H1 (cell line): ENCODE measurements at regions not wholly inside any gene's neighbourhood (a gene's known extent, or its start where the extent isn't known, plus 50 kb on each side); places are given as distances from the start of the nearest gene placed in this dataset.

Source experiments
- CTCF ChIA-PET: fragments of 300-600 bp; sonication (Branson Sonifier 250); formaldehyde crosslinking; loops from one replicate; lab custom pipeline; 2021; ENCODE audit not compliant: partially characterized antibody; lab: Charles Lee
- POLR2A ChIA-PET: fragments of 300-600 bp; sonication (Branson Sonifier 250); formaldehyde crosslinking; loops from one replicate; lab custom pipeline; 2021; ENCODE audit warnings: inconsistent platforms; ENCODE audit not compliant: partially characterized antibody; lab: Charles Lee
- DNase-seq, 2 experiments: peaks; one replicate each; pipeline versions ENCODE4 v3.0.0 to v3.0.0-alpha.2; 2010 to 2022; ENCODE audit warnings: low spot score in 2 of 2, low read depth in 1 of 2, mixed read lengths in 1 of 2
- FAIRE-seq: peaks from 2 replicates; lab custom pipeline; 2011; peaks lifted over from hg19 to GRCh38; lab: Jason Lieb, UNC
- H2AFZ ChIP-seq: 2 replicates; pipeline ENCODE4 v1.8.1; 2012; ENCODE audit warnings: low read length, inconsistent platforms
- H2AK5ac ChIP-seq: 2 replicates; pipeline ENCODE4 v1.6.1; 2013; ENCODE audit warnings: low read depth, low read length
- H2BK120ac ChIP-seq: replicated peaks from 2 replicates; pipeline ENCODE3; 2013; ENCODE audit warnings: low read depth, low read length, inconsistent platforms
- H2BK12ac ChIP-seq: 2 replicates; pipeline ENCODE4 v1.6.1; 2013; ENCODE audit warnings: low read depth, low read length
- H2BK15ac ChIP-seq: 2 replicates; pipeline ENCODE4 v1.6.1; 2013; ENCODE audit warnings: low read length
- H2BK20ac ChIP-seq: 2 replicates; pipeline ENCODE4 v1.6.1; 2013; ENCODE audit warnings: low read length
- H2BK5ac ChIP-seq: 2 replicates; pipeline ENCODE4 v1.6.1; 2013; ENCODE audit warnings: low read depth, low read length
- H3K14ac ChIP-seq: 2 replicates; pipeline ENCODE4 v1.6.1; 2013; ENCODE audit warnings: inconsistent platforms; ENCODE audit not compliant: insufficient read length
- H3K18ac ChIP-seq: 2 replicates; pipeline ENCODE4 v1.6.1; 2013; ENCODE audit warnings: low read length; ENCODE audit errors: extremely low read depth
- H3K23ac ChIP-seq: 2 replicates; pipeline ENCODE4 v1.6.1; 2013; ENCODE audit warnings: inconsistent platforms; ENCODE audit not compliant: insufficient read length
- H3K23me2 ChIP-seq: 2 replicates; pipeline ENCODE4 v1.6.1; 2013; ENCODE audit warnings: low read depth, low read length
- H3K27ac ChIP-seq: 2 replicates; pipeline ENCODE4 v1.6.1; 2011; ENCODE audit warnings: low read depth, low read length, inconsistent platforms
- H3K27me3 ChIP-seq, 4 experiments: replicated peaks in 1 of 4; 1 replicate in 1 of 4; 2 replicates in 3 of 4; pipeline versions ENCODE4 v1.6.1 to v1.8.1; 2011 to 2013; ENCODE audit warnings: low read length in 3 of 4, mild to moderate bottlenecking in 3 of 4, inconsistent platforms in 2 of 4, mixed read lengths in 2 of 4, moderate library complexity in 1 of 4; ENCODE audit not compliant: control insufficient read depth in 3 of 4, insufficient read depth in 3 of 4; ENCODE audit errors: extremely low read depth in 1 of 4
- H3K36me3 ChIP-seq, 4 experiments: 2 replicates each; pipeline versions ENCODE4 v1.6.1 to v1.8.1; 2011 to 2013; ENCODE audit warnings: mild to moderate bottlenecking in 4 of 4, low read length in 3 of 4, moderate library complexity in 2 of 4, control low read depth in 1 of 4, inconsistent platforms in 1 of 4; ENCODE audit not compliant: insufficient read depth in 4 of 4, control insufficient read depth in 2 of 4
- H3K4ac ChIP-seq: replicated peaks from 2 replicates; pipeline ENCODE3; 2013; ENCODE audit warnings: low read length, low read depth, mixed read lengths, inconsistent platforms; ENCODE audit not compliant: insufficient read length
- H3K4me1 ChIP-seq, 4 experiments: replicated peaks in 1 of 4; 1 replicate in 1 of 4; 2 replicates in 3 of 4; pipeline versions ENCODE4 v1.6.1 to v1.8.1; 2011 to 2013; ENCODE audit warnings: low read length in 3 of 4, inconsistent platforms in 2 of 4, mixed read lengths in 1 of 4; ENCODE audit not compliant: insufficient read depth in 4 of 4, control insufficient read depth in 3 of 4
- H3K4me2 ChIP-seq, 2 experiments: 2 replicates each; pipeline versions ENCODE4 v1.6.1 to v1.8.1; 2011 to 2013; ENCODE audit warnings: low read depth in 2 of 2, low read length in 2 of 2, control low read depth in 1 of 2, inconsistent platforms in 1 of 2, mild to moderate bottlenecking in 1 of 2; ENCODE audit not compliant: insufficient read depth in 1 of 2
- H3K4me3 ChIP-seq, 4 experiments: fragments of 200-600, 300-600 bp in 1 of 4; sonication (generic), shearing (Covaris generic), sonication (Bioruptor Twin) in 1 of 4; 2 replicates each; pipeline versions ENCODE4 v1.5.1 to v1.8.1; 2011 to 2016; ENCODE audit warnings: low read length in 4 of 4, low read depth in 3 of 4, control low read depth in 2 of 4, inconsistent platforms in 2 of 4, mild to moderate bottlenecking in 2 of 4, mixed read lengths in 1 of 4, moderate library complexity in 1 of 4; ENCODE audit not compliant: insufficient read depth in 2 of 4; ENCODE audit errors: extremely low read depth in 1 of 4
- H3K56ac ChIP-seq: replicated peaks from 2 replicates; pipeline ENCODE3; 2013; ENCODE audit warnings: low read depth, mild to moderate bottlenecking, mixed read lengths, low read length, inconsistent platforms; ENCODE audit not compliant: insufficient read length
- H3K79me1 ChIP-seq: 2 replicates; pipeline ENCODE4 v1.6.1; 2013; ENCODE audit warnings: low read depth, low read length, control low read depth
- H3K79me2 ChIP-seq, 2 experiments: 2 replicates each; pipeline versions ENCODE4 v1.6.1 to v1.8.1; 2012 to 2013; ENCODE audit warnings: low read length in 2 of 2, mild to moderate bottlenecking in 2 of 2, inconsistent platforms in 1 of 2; ENCODE audit not compliant: insufficient read depth in 2 of 2, control insufficient read depth in 1 of 2
- H3K9ac ChIP-seq, 4 experiments: replicated peaks in 1 of 4; 1 replicate in 1 of 4; 2 replicates in 3 of 4; pipeline versions ENCODE4 v1.6.1 to v1.8.1; 2011 to 2013; ENCODE audit warnings: low read depth in 3 of 4, low read length in 3 of 4, control low read depth in 2 of 4, mild to moderate bottlenecking in 2 of 4, moderate library complexity in 2 of 4, inconsistent platforms in 1 of 4; ENCODE audit errors: extremely low read depth in 1 of 4
- H3K9me3 ChIP-seq, 2 experiments: 2 replicates each; pipeline versions ENCODE4 v1.6.1 to v1.8.1; 2012 to 2013; ENCODE audit warnings: mild to moderate bottlenecking in 2 of 2, moderate library complexity in 2 of 2, control low read depth in 1 of 2, inconsistent platforms in 1 of 2, low read depth in 1 of 2, low read length in 1 of 2, mixed read lengths in 1 of 2; ENCODE audit not compliant: insufficient read depth in 2 of 2
- H4K20me1 ChIP-seq, 2 experiments: replicated peaks in 1 of 2; 2 replicates each; pipeline versions ENCODE3 to v1.8.1; 2011 to 2013; ENCODE audit warnings: inconsistent platforms in 2 of 2, low read length in 2 of 2, mild to moderate bottlenecking in 1 of 2; ENCODE audit not compliant: insufficient read depth in 2 of 2, control insufficient read depth in 1 of 2
- H4K5ac ChIP-seq: 2 replicates; pipeline ENCODE4 v1.6.1; 2013; ENCODE audit warnings: low read length, low read depth, mixed read lengths, inconsistent platforms; ENCODE audit not compliant: insufficient read length
- H4K8ac ChIP-seq: 2 replicates; pipeline ENCODE4 v1.8.0; 2013; ENCODE audit warnings: mild to moderate bottlenecking, moderate library complexity, low read length, inconsistent platforms; ENCODE audit not compliant: insufficient read depth; ENCODE audit errors: extremely low read depth
- H4K91ac ChIP-seq: replicated peaks from 2 replicates; pipeline ENCODE3; 2013; ENCODE audit warnings: low read length, mixed read lengths, inconsistent platforms; ENCODE audit not compliant: insufficient read length
- CEBPB ChIP-seq: IDR thresholded peaks from 2 replicates; pipeline ENCODE4 v1.6.1; 2012; ENCODE audit warnings: low read depth, low read length
- CTBP2 ChIP-seq: IDR thresholded peaks from 2 replicates; pipeline ENCODE4 v1.7.0; 2011; ENCODE audit warnings: borderline replicate concordance, mild to moderate bottlenecking, moderate library complexity, mixed read lengths, low read length; ENCODE audit not compliant: insufficient read depth, insufficient read length
- EP300 ChIP-seq, 2 experiments: IDR thresholded peaks; 1 replicate in 1 of 2; 2 replicates in 1 of 2; pipeline ENCODE4 v1.6.1; 2011 to 2012; ENCODE audit warnings: low read depth in 2 of 2, low read length in 2 of 2, mild to moderate bottlenecking in 2 of 2, borderline replicate concordance in 1 of 2, inconsistent platforms in 1 of 2, moderate library complexity in 1 of 2
- FOSL1 ChIP-seq: IDR thresholded peaks from 2 replicates; pipeline ENCODE4 v1.6.1; 2011; ENCODE audit warnings: mild to moderate bottlenecking, low read depth, low read length, moderate library complexity; ENCODE audit not compliant: insufficient read depth
- POU5F1 ChIP-seq: IDR thresholded peaks from 2 replicates; pipeline ENCODE4 v1.6.1; 2011; ENCODE audit warnings: low read depth, mild to moderate bottlenecking, low read length, moderate library complexity
- TEAD4 ChIP-seq: IDR thresholded peaks from 2 replicates; pipeline ENCODE4 v1.6.1; 2012; ENCODE audit warnings: low read depth, low read length, inconsistent platforms, mixed read lengths
- YY1 ChIP-seq: IDR thresholded peaks from 2 replicates; pipeline ENCODE4 v1.6.1; 2011; ENCODE audit warnings: low read depth, mild to moderate bottlenecking, low read length
- WGBS, 2 experiments: shearing (Covaris generic) in 1 of 2; methylation state at CpG; one replicate each; pipeline versions ENCODE4 v1.1.6 to v1.1.7; 2013 to 2015; ENCODE audit warnings: low lambda C conversion rate in 2 of 2, mixed read lengths in 2 of 2, inconsistent platforms in 1 of 2, low coverage in 1 of 2, missing lambda C conversion rate in 1 of 2; ENCODE audit not compliant: insufficient replicate concordance in 2 of 2, insufficient coverage in 1 of 2, insufficient read length in 1 of 2; ENCODE audit errors: extremely low coverage in 1 of 2, missing lambda C conversion rate in 1 of 2; 5-methylcytosine and 5-hydroxymethylcytosine counted together
- TF ChIP-seq, protein P1 (sequence below), 3 experiments: IDR thresholded peaks; 1 replicate in 2 of 3; 2 replicates in 1 of 3; pipeline versions ENCODE4 v1.5.1 to v1.6.1; 2011; ENCODE audit warnings: low read length in 3 of 3, mild to moderate bottlenecking in 3 of 3, inconsistent platforms in 2 of 3, low read depth in 1 of 3, moderate library complexity in 1 of 3; ENCODE audit not compliant: insufficient read depth in 1 of 3; ENCODE audit errors: control extremely low read depth in 1 of 3
- TF ChIP-seq, protein P2 (sequence below): IDR thresholded peaks from 2 replicates; pipeline ENCODE4 v1.6.1; 2012; ENCODE audit warnings: low read length, inconsistent platforms

DNA sequence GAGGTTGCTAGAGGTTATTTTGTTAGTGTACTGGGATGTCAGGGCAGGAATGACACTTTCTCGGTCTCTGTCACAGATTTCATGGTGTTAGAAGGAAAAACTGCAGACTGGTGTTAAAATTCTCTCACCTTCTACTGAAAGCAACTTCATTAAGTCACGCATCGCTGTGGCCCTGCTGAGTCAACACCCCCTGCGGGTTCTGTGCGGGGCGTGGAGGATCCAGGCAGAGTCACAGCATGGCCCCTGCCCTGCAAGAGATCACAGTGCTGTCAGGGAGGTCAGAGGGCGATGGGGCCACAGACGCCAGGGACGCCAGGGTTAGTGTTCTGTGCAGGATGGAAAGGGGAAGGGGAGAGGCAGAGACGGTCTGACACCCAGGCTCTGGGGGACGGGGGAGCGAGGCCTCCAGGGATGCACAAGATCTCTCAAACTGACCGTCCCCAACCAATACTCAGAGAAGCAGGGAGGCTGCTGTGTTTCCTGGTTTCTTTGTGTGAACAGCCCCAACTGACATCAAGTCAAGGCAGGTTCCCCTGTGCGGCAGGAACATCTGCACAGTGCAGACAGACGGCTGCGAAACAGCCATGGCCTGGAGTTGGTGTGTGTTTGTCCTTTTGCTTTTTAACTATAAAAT lies 354.9 kb upstream of the SALL3 start:
- Histone ChIP-seq H3K4me3 (no peak overlapping the region), H3K56ac (no peak overlapping the region), H3K9me3 (peaks cover 9 to 10% of the 10 kb centered on the region in 2 experiments; a peak in 2 of 4 replicates), H4K8ac (no peak overlapping the region; the same call in 1 of the 2 replicates), H3K4ac (no peak overlapping the region), H2AK5ac (no peak overlapping the region), H4K5ac (no peak overlapping the region), H3K4me1 (peaks cover 0 to 6% (median 0%) of the 10 kb centered on the region in 4 experiments; a peak in 2 of 7 replicates), H3K18ac (no peak overlapping the region), H3K9ac (no peak overlapping the region), H2AFZ (no peak overlapping the region), H4K91ac (no peak overlapping the region), H4K20me1 (no peaks in the 10 kb centered on the region), H3K27me3 (no peaks in the 10 kb centered on the region), H3K23ac (no peak overlapping the region), H2BK5ac (no peak overlapping the region), H3K4me2 (no peak overlapping the region), H3K79me1 (0 out of 2 replicates have a peak, but pooled peaks cover 3% of the 10 kb centered on the region), H3K27ac (no peak overlapping the region), H3K23me2 (no peaks in the 10 kb centered on the region), H3K79me2 (no peaks in the 10 kb centered on the region), H2BK12ac (0 out of 2 replicates have a peak overlapping the region, but pooled peaks have one; percentile 50), H3K36me3 (no peaks in the 10 kb centered on the region), H2BK120ac (no peak overlapping the region), H3K14ac (no peak overlapping the region), H2BK15ac (no peak overlapping the region), H2BK20ac (no peak overlapping the region)
- no peak for FAIRE-seq
- ChIA-PET POLR2A (no interaction called here), CTCF (no interaction called here)
- 82% methylated on average over 16 of the region's 16 CpGs; no CpG with 5 or more reads in 1 of the 2 experiments for WGBS, 2 experiments
- DNase-seq, result no peak
- TF ChIP-seq YY1, result no peak
- TF ChIP-seq CEBPB, result no peak
- TF ChIP-seq, protein P1, sequence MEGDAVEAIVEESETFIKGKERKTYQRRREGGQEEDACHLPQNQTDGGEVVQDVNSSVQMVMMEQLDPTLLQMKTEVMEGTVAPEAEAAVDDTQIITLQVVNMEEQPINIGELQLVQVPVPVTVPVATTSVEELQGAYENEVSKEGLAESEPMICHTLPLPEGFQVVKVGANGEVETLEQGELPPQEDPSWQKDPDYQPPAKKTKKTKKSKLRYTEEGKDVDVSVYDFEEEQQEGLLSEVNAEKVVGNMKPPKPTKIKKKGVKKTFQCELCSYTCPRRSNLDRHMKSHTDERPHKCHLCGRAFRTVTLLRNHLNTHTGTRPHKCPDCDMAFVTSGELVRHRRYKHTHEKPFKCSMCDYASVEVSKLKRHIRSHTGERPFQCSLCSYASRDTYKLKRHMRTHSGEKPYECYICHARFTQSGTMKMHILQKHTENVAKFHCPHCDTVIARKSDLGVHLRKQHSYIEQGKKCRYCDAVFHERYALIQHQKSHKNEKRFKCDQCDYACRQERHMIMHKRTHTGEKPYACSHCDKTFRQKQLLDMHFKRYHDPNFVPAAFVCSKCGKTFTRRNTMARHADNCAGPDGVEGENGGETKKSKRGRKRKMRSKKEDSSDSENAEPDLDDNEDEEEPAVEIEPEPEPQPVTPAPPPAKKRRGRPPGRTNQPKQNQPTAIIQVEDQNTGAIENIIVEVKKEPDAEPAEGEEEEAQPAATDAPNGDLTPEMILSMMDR (IDR thresholded peaks at IDR 0.05; ENCODE audit: control extremely low read depth in 1 of 3, insufficient read depth in 1 of 3, low read depth in 1 of 3, low read length in 3 of 3), result no peak
- no peak for TF ChIP-seq CTBP2
- no peak for TF ChIP-seq FOSL1
- no peak for TF ChIP-seq POU5F1
- TF ChIP-seq TEAD4, result no peak
- no peak for TF ChIP-seq EP300 (IDR thresholded peaks at IDR 0.05; ENCODE audit: borderline replicate concordance in 1 of 2, low read depth in 2 of 2, low read length in 2 of 2)
- TF ChIP-seq, protein P2, sequence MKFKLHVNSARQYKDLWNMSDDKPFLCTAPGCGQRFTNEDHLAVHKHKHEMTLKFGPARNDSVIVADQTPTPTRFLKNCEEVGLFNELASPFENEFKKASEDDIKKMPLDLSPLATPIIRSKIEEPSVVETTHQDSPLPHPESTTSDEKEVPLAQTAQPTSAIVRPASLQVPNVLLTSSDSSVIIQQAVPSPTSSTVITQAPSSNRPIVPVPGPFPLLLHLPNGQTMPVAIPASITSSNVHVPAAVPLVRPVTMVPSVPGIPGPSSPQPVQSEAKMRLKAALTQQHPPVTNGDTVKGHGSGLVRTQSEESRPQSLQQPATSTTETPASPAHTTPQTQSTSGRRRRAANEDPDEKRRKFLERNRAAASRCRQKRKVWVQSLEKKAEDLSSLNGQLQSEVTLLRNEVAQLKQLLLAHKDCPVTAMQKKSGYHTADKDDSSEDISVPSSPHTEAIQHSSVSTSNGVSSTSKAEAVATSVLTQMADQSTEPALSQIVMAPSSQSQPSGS, result no peak
